Vagina (tissue), 2 donors: ENCODE measurements at regions not wholly inside any gene's neighbourhood (a gene's known extent, or its start where the extent isn't known, plus 50 kb on each side); places are given as distances from the start of the nearest gene placed in this dataset.

ENCODE experiments used
- POLR2A ChIP-seq, 2 donors: fragments of 450-650 bp; IDR thresholded peaks; one replicate each; pipeline ENCODE4 v1.6.1; 2017; ENCODE audit warnings: antibody characterized with exemption in 2 of 2, mild to moderate bottlenecking in 2 of 2, moderate library complexity in 2 of 2
- POLR2AphosphoS5 ChIP-seq, 2 donors: sonication (generic); formaldehyde crosslinking; IDR thresholded peaks; one replicate each; pipeline ENCODE4 v1.9.0; 2017; ENCODE audit warnings: antibody characterized with exemption in 2 of 2, mild to moderate bottlenecking in 2 of 2, low read depth in 1 of 2; ENCODE audit not compliant: insufficient read depth in 1 of 2
- TF ChIP-seq, protein P1 (sequence below), 3 experiments: fragments of 450-650 bp in 2 of 3; fragments of 200-600 bp in 1 of 3; sonication (generic) in 1 of 3; IDR thresholded peaks; one replicate each; pipeline ENCODE4 v1.5.1; 2017 to 2019; ENCODE audit warnings: antibody characterized with exemption in 3 of 3, mild to moderate bottlenecking in 2 of 3, moderate library complexity in 2 of 3

DNA sequence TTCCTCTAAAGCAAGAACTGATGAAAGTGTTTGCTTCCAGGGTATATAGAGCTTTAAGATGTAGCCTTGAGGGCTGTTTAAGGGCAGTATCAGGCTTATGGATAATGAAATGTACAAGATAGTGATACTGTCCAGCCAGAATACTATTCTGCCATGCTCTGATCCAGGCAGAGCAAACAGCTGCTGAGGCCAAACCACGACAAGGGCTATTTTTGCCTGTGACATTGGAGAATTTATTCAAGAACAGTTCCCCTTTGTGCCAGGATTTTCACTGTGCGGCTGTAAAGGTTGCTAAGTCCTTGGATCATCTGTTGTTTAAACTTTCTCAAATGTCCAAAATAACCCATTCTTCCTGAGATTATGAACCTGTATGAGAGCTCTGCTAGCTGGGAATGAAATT lies 70.4 kb downstream of the OTP start:
- TF ChIP-seq POLR2A (IDR thresholded peaks at IDR 0.05) (no peak), POLR2AphosphoS5 (IDR thresholded peaks at IDR 0.05; ENCODE audit: insufficient read depth in 1 of 2, low read depth in 1 of 2) (no peak)
- TF ChIP-seq, protein P1, sequence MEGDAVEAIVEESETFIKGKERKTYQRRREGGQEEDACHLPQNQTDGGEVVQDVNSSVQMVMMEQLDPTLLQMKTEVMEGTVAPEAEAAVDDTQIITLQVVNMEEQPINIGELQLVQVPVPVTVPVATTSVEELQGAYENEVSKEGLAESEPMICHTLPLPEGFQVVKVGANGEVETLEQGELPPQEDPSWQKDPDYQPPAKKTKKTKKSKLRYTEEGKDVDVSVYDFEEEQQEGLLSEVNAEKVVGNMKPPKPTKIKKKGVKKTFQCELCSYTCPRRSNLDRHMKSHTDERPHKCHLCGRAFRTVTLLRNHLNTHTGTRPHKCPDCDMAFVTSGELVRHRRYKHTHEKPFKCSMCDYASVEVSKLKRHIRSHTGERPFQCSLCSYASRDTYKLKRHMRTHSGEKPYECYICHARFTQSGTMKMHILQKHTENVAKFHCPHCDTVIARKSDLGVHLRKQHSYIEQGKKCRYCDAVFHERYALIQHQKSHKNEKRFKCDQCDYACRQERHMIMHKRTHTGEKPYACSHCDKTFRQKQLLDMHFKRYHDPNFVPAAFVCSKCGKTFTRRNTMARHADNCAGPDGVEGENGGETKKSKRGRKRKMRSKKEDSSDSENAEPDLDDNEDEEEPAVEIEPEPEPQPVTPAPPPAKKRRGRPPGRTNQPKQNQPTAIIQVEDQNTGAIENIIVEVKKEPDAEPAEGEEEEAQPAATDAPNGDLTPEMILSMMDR (IDR thresholded peaks at IDR 0.05): no peak
